GM21529 (cell line): ENCODE measurements at regions not wholly inside any gene's neighbourhood (a gene's known extent, or its start where the extent isn't known, plus 50 kb on each side); places are given as distances from the start of the nearest gene placed in this dataset.
"Not testable (repeated sequence)": the region's sequence is repeated elsewhere in the genome, so short reads cannot be mapped to it uniquely, and the experiment has no call there.

ENCODE experiments used
- ATAC-seq: cut with Tn5 transposase; IDR thresholded peaks from one replicate; pipeline ENCODE4 v1.9.1; 2021; ENCODE audit not compliant: unreplicated experiment

DNA sequence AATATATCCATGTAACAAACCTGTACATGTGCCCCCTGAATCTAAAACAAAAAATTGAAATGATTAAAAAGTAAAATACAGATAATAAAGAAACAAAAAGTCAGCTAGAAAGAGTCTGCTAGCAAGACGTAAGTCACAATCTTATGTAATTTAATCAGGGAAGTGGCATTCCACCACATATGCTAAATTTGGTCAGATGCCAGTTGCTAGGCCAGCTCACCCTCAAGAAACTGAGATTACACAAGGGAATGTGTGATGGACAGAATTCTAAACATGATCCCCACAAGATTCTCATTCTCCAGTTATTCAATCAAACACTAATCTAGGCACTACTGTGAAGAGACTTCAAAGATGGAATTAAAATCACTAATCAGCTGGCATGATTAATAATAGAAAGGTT is 689.3 kb downstream of the CENPC start:
- ATAC-seq: no peak

DNA sequence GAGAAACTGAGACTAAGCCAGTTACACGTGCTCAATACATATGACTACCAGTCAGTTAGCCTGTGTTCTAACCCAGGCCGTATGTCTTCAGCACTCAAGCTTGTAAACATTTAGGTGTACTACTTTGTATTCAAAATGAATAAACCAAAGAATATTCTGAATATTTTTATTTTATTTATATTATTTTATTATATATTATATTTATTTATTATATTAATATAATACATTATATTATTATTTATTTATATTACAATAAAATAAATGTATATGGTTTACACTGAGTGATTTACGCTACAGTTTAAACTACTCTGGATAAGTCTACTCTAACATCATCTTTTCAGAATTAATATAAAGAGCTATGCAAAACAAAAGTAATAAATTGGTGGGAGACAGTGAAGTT is 691.5 kb downstream of the CENPC start:
- ATAC-seq: no peak

DNA sequence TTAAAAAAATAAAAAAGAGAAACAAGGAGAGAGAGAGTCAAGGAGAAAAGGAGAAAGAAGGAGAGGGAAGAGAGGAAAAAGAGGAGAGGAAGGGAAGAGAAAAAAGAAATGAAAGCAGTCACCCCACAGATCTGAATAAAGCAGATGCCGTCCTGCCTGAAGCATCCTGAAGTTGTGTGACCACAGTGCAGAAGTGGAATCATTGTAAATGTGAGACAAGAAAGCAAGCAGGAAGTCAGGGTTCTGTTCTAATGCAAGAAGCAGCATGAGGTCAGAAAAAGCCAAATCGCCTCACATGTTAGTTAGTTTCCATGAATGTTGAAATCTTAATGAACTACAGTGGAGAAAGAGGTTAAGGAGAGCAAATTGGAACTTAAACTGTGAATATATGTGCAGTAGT is 692.5 kb downstream of the CENPC start:
- ATAC-seq: no peak

DNA sequence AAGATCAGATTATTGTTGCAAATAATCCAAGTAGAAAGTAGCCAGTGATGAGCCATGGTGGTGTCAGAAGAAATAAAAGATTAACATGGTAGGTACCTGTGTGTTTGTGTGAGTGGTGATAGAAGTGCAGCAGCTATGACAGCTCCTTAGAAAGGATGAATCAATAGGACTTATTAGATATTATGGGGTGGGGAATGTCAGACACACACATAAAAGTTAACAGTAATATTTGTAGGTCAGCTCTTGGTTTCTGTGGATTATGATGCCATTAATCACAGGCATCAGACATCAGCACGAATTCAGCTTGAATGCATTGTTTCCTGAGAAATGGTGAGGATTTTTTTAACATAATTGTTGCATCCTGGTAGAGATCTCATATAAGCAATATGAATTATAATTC is 695.7 kb downstream of the CENPC start:
- ATAC-seq: no peak

DNA sequence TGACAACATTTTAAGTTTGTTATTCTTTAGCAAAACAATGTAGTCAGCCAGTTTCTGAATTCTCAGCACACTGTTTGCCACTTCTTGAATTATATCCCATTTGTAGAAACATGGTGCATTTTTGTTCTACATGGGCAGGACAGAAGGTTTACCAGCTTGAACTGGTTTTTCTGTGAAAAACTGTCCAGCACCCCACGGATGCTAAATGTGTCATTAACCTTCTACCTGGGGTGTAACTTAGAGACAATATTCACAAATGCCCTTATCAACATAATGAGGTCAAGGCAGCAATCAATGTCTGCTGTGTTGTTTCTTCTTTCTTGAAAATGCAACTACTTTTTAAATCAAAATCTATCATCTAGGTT is 702.6 kb downstream of the CENPC start:
- ATAC-seq: no peak

DNA sequence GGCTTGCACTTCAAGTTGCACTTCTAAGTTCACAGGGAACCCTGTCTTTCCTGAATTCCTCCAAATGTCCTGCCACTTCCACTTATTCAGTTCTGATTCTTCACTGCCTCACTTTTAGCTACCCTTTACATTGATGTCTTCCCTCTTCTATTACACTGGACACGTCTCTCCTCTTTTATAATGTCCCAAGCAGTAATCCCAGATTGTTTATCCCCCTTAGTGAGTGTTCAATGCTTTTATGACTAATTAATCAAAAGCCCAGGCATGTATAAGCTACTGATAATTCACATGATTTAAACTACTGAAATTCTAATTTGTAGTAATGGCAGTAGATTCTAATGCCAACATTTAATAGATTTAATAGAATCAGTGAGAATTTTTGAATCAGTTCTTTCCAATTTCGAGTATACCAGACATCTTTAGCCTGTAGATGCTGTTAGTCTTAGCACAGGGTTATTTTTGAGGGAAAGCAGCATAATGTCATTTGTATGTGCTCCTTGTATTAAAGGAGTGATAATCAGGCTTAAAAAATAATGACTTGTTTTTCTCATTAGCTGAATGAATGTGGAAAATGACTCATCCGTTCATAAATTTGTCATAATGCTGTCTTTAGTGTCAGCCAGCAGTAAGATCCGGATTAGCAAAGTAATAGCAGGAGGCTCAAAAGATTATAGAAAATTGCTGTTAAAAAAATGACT is 703.1 kb downstream of the CENPC start:
- no peak for ATAC-seq

DNA sequence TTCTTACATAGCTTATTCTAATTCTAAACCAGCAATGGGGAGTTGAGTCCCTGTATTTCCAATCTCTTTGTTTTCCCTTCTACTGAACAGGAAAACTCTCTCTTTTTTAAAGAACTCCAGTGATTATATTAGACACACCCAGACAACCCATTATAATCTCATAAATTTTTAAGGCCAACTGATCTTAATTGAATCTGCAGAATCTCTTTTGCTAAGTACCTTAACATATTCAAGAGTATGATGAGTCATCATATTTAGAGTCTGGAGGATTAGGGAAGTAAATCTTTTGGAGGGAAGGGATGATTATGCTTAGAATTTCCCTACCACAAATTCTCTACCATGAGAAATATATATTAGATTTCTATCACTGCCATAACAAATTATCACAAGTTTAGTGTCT is 705.1 kb downstream of the CENPC start:
- ATAC-seq: no peak

DNA sequence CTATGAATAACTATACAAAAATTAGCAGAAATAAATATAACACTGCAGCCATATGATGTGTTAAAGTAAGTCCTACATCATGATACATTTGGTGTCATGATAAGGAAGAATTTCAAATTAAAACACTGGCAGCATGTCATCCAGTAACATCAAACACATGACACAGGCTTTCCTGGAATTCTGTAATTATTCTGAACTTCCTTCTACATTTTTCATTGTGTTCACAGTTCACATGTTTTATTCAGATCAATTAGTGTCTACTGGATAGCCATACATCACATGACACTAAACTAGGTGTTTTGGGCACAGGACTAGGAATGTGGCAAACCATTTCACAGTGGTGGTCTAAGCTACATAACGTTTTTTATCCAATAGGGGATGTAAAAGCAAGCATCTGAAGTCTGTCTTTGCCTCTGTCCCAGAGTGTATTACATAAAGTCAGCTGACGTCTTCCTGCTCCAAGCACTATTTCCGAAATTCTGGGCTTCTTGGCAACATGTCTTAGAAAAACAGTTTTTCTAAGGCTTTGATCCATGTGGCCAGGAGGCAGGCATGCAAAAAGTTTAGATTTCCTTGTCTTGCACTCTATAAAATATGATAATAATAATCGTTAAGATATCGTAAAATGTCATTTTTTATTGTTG is 707.9 kb downstream of the CENPC start:
- ATAC-seq: no peak

DNA sequence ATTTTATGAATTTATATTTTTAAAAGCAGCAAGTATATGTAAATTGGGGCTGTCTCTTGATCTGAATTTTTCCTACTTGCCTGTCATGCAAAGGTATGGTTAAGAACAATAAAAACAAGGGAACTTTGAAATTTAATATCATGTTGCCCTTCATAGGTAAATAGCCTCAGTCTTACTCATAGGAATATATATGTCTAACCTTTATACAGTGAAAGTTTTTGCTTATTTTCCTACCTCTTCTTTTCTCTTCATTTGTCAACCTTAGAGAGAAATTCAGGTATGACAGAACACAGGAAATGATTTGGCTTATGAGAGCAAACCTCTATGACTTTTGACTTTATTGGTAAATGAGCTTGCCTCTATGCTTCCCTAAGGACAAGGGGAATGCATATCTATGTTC is 716.0 kb downstream of the CENPC start:
- ATAC-seq: no peak

DNA sequence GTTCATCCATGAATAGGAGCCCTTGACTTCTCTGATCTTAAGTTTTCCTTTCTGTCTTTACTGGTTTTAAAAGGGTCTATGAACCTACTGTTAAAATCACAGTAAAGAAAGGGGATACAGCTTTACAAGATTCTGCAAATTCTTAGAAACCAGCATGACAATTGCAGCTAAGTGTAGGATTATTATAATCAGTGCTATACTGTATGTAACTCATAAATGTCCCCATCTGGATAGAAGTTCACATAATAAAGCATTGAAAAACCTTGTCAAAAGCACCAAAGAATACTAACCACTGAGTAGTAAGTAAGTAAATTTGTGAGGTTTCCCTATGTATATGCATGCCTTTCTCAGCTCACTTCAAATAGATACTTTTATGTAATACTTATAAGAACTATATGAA is 724.6 kb downstream of the CENPC start:
- ATAC-seq: no peak

DNA sequence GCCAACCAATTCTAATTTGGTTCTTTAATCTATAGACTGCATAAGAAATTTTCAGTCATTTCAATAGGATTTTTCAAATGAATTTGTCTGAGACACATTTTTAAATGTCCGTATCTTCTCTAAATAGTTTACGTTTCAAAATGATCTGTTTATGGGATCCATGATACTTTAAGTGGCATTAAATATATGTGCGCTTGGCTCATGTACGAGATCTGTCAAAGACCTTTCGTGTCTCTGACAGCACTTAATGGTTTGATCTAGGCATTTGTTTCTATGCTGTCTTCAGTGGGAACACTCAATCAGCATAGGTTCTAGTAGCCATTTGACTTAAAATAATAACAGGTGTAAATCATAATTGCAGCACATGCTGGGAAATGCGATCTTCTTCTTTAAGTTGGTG is 731.0 kb downstream of the CENPC start:
- no peak for ATAC-seq

DNA sequence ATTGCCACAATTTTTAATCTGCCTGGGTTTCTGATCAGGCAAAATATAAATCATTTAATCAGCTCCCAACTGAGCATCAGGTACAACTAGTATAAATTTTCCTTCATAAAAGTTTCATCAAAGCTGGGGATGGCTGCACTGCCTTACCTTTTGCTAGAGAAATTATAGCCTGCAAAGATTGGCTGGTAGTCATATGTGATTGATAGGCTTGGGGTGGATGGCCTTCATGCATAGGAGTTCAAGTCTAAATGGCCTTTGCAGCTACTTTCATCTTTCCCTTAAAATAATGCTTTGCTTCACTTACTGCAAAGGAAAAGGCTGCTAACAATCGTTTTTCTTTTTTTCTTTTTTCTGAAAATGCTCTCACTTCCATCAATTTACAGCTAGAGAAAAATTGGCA is 739.7 kb downstream of the CENPC start:
- no peak for ATAC-seq

DNA sequence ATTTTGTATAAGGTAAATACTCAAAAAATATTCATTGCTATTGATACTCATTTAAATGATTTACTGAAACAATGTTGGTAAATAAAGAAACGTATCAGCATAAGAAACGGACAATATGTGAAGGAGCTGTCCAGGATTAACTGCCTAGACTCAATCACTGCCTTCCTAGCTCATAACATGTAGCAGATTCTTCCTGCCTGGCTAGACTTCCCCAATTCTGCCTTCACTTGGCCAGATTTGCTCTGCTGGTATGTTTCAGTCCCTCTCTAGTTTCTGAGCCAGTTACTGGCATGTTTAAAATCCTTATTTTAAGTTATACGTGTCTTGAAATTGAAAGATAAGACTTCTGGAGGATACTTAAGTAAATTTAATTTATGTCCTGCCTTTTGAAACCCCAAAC is 740.3 kb downstream of the CENPC start:
- ATAC-seq: no peak

DNA sequence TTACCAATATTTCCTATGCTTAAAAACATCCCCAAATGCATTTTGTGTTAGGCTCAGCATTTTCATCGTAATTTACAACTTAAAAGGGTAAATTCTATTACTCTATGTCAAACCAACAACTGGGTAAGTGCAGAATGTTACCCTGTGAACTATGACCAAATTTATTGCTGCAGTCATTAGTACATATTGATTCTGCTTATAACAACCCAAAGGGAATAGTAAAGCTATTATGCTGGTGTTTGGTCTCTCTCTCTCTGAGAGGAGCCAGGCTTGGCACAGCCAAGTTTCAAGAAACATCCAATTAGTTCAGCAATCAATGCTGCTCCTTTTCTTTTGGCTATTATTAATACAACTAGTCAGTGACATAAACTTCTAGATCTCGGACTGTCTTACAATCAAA is 747.7 kb downstream of the CENPC start:
- no peak for ATAC-seq

DNA sequence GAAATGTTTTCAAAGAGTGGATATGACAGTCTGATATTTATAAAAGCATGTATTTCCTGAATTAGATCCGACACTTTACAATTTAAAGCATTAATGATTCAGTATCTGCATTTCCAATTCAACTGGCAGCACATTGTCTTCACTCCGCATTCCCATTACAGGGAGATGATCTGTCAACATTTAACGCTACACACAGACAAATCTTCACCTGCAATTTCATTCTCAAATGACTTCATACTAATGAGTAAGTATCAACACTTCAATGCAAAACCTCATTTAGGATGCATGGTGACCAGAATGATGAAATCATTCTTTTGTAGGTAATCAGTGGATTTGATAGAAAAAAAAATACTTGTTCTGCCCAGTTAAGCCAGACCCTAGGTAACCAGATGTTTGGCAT is 749.6 kb downstream of the CENPC start:
- ATAC-seq: no peak

DNA sequence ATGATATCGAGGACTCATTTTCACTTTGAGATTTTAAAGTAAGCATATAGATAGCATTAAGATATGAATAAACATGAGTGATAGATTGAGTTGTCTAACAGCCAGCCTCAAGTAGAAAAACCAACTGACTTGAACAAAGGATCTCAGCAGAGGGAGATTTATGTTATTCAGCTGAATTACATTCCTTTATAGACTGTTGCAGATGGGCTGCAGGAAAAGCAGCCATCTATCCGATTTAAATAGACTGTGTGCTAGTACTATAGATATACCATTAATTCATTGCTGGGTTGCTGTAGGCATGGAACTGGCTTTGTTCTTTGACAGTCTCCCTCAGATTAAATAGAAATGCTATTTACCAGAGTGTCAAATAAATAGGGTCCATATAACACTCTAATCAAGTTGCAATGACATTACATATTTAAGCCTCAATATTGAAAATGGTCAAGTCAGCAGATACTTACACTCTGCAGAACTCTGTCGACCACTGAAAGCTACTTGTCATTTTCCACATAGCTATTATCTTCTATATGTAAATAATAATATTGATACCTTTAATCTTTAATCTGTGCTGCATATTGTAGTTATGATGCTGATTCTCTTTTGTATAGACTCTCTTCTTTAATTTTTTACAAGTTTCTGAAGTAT is 750.8 kb downstream of the CENPC start:
- ATAC-seq: no peak

DNA sequence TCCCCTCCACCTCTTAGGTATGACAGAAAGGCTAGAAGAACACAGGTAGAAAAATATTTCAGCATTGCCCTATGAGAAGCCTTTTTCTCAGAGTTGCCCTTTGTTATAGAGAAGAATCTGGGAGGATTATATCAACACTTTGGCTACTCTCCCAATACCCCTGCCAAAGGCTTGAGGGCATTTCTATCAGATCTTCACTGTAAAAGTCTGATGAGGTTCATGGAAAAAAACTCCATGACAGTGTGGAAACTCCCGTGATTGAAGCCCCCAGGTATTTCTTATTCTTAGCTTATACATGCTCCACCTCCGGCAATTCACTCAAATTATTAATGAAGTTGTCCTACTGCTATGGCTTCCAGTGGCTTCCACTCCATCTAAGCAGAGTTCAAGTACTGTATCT is 753.6 kb downstream of the CENPC start:
- ATAC-seq: no peak

DNA sequence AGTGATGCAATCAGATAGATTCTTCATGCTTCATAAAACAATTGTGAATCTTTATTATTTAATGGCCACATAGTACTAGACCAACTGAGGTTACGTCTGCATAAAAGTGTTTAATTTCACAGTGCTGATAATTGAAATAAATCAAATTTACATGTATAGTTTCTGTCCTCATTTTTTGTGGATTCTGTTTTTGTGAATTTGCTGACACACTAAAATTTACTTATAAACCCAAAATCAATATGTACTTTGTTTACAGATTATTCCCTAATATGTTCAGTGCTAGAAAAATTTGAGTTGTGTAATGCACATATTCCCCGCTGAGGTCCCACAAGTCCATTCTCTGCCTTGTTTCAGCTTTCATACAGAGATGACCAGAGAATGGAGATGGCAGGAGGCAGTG is 759.8 kb downstream of the CENPC start:
- ATAC-seq: no peak

DNA sequence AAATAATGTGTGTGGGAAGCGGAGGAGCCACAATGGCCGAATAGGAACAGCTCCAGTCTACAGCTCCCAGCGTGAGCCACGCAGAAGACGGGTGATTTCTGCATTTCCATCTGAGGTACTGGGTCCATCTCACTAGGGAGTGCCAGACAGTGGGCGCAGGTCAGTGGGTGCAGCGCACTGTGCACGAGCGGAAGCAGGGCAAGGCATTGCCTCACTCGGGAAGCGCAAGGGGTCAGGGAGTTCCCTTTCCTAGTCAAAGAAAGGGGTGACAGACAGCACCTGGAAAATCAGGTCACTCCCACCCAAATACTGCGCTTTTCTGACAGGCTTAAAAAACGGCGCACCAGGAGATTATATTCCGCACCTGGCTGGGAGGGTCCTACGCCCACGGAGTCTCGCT is 762.6 kb downstream of the CENPC start:
- ATAC-seq: not testable (repeated sequence)

DNA sequence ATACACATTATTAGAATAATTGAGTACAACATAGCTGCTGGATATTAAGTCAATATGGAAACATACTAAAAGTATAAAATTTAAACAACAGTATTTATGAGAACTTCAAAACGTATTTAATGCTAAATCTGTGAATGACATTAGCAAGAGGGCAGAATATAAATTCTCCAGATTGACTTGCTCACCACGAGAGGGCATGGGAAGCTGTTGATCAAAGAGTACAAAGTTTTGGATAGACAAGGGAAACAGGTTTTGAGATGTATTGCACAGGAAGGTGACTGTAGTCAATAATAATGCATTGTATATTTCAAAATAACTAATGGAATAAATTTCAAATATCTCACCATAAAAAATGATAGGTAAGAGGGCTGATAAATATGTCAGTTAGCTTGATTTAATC is 768.2 kb downstream of the CENPC start:
- ATAC-seq: no peak

DNA sequence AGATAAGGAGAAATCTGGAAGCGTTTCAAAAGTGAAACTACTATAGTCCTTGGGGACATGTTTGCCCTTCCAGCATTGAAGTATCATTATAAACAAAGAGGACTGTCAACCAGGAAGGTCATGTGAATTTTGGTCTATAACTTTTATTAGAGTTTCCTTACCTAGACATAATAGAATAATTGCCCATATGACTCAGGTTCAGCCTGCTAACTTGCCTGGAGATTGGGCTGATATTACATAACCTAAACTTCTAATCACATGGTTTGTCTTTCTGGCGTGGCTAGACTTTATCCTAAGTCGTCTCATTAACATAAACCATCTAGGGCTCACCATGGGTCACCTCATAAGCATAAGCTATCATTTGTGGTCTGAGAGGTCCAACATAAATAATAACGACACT is 775.9 kb downstream of the CENPC start:
- no peak for ATAC-seq

DNA sequence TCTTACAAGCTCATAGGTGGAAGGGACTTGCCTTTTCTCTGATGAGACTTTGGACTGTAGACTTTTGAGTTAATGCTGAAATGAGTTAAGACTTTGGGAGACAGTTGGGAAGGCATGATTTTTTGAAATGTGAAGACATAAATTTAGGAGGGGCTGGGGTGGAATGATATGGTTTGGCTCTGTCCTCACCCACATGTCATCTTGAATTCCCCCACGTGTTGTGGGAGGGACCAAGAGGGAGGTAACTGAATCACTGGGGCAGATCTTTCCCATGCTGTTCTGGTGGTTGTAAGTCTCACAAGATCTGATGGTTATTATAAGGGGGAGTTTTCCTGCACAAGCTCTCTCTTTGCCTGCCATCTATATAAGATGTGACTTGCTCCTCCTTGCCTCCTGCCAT is 777.9 kb downstream of the CENPC start:
- ATAC-seq: no peak

DNA sequence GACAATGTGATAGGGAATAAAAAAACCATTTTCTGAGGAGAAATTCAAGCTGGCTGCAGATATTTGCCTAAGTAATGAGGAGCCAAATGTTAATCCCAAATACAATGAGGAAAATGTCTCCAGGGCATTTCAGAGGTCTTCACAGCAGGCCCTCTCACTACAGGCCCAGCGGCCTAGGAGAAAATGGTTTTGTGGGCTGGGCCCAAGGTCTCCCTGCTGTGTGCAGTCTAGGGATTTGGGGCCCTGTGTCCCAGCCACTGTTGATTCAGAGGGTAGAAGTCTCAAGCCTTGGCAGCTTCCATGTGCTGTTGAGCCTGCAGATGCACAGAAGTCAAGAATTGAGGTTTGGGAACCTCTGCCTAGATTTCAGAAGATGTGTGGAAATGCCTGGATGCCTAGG is 778.7 kb downstream of the CENPC start:
- ATAC-seq: no peak
